ENCODE measurements at regions not wholly inside any gene's neighbourhood (a gene's known extent, or its start where the extent isn't known, plus 50 kb on each side); places are given as distances from the start of the nearest gene placed in this dataset.

- DNase-seq = no peak
Observed at GRCh38 chr6:91486200-91486599, 899.3 kb upstream of the MAP3K7 start.

- no peak for DNase-seq
Observed at GRCh38 chr6:91485047-91485446, 898.2 kb upstream of the MAP3K7 start.

- DNase-seq = no peak
Observed at GRCh38 chr6:91483415-91484105, 896.7 kb upstream of the MAP3K7 start.

DNA sequence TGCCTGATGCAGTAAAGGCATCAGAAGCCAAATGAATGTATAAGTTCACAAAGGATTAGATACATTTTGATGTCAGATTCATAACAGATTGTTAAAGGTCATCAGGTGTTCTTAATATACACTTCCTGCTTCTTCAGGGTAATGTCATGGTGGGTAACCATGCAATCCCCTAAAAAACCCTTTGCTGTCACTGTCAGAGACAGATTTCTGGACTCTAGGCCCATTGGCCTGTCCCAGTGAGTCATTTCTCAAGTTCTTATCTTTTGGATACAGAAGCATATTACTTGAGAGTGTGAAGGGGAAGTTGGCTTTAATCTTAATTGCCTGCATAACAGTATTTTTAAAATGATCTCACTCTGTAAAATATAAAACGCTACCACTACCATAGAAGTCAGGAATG lies 895.6 kb upstream of the MAP3K7 start:
- DNase-seq = no peak

DNA sequence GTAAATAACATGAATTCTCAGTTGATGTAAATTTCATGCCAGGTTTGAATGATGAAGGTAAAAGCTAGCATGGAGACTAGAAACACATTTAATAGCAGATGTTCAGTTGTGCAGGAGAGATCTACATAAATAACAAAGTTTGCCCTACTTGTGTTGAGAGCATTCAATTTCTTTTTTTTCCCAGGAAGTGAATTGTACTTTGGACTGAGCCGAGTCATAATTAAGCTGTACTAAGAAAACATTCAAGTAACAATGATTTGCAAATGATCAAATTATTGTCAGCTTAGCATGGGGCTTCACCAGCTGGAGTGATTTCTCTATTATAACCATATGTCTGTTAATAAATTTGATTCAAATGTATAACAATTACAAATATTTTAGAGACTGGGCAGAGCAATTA lies 893.5 kb upstream of the MAP3K7 start:
- no peak for DNase-seq

GRCh38 chr6:91477688-91478087 lies 890.8 kb upstream of the MAP3K7 start:
- no peak for DNase-seq

GRCh38 chr6:91476000-91476399 lies 889.1 kb upstream of the MAP3K7 start:
- peak; percentile 31 for DNase-seq

DNA sequence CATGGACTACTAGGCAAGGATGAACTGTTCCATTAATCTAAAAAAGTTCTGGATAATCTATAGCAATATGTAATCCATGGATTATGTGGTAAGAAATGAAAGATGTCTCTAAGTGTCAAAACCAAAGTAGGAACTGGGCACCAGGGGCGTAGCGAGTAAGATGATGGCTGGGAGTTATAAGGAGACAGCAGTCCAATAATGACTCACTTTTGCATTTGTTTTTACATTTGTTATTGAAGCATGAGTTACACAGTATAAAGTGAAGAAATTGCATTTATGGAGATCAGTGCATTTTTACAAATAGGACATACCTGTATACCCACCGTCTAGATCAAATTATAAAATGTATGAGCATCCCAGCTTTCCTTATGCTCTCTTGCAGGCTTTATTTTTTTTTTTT lies 878.5 kb upstream of the MAP3K7 start:
- no peak for DNase-seq

GRCh38 chr6:91464718-91465117 lies 877.8 kb upstream of the MAP3K7 start:
- no peak for DNase-seq

DNA sequence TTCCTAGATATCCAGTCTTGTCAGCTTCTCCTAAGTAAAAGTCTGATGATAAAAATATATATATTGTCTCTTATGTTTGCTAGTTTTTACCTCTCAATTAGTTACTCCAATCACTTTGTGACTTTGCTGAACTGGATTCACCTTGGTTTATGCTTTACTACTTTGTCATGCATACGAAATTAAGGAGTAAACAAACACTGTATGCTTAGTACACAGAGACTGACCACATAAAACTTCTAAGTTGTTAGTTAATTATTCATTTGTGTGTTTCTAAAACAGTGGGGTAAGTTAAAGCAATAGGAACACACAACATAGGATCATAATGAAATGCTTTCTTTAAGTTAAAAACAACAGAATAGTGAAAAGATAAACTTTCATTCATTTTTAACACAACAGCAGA lies 877.3 kb upstream of the MAP3K7 start:
- no peak for DNase-seq

DNA sequence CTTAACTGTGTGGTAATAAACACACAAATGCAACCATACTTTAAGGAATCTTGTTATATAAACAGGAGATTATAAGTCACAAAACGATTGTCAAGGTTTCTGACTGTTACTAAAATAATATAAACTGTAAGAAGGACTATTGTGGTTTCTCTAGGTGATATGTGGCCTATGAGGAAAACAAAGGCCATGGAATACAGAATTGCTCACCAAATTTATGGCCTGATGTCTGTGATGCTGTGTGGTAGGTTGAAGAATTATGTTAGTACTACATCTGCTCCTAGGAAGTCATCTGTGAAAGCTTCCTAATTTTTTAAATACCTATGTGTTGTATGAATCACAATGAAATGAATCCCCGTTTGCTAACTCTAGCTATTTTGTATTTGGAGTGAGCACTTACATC lies 875.4 kb upstream of the MAP3K7 start:
- DNase-seq = no peak

DNA sequence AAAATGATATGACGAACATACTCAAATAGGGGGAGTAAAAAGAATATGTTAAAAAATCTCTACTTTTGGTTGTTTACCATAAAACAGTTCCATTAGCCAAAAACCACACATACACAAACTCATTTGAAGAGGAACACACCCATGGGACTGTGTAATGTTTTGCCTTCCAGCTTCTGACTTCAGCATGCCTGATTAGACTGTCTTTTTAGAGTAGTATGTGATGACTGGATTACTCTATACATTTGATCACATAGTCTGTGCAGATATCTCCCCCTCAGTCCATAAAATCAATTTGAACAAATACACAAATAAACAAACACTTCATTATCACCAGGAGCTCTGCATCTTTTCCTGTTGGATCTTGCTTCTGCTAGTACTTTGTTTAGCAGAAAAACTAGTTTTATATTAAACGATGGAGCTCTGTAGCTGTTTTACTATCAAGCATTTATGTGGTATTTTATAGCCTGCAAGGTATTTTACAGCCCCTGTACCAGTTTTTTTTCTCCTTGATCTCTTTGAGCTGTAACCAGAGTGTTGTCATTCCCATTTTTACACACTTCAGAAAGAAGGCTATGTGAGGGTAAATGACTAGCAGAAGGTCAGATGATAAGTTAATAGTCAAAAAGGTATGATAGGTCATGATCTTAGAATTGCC lies 866.5 kb upstream of the MAP3K7 start:
- no peak for DNase-seq

DNA sequence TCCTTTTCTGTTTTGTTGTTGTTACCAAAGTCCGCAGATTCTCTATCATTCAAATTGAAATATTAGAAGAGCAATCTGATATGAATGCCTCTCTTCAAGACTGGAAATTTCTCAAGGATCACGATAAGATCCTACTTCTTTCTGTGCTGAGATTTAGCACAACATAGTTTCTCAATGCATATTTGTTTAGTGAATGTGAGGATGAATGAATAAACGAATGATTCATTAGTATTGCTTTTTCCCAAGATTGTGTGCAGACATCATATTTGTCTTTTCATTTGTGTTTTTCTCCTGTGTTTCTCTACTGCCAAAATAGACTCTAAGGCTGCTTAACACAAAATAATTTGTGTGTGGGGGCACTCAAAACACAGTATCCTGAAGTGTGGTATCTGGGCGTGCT lies 862.7 kb upstream of the MAP3K7 start:
- no peak for DNase-seq

DNA sequence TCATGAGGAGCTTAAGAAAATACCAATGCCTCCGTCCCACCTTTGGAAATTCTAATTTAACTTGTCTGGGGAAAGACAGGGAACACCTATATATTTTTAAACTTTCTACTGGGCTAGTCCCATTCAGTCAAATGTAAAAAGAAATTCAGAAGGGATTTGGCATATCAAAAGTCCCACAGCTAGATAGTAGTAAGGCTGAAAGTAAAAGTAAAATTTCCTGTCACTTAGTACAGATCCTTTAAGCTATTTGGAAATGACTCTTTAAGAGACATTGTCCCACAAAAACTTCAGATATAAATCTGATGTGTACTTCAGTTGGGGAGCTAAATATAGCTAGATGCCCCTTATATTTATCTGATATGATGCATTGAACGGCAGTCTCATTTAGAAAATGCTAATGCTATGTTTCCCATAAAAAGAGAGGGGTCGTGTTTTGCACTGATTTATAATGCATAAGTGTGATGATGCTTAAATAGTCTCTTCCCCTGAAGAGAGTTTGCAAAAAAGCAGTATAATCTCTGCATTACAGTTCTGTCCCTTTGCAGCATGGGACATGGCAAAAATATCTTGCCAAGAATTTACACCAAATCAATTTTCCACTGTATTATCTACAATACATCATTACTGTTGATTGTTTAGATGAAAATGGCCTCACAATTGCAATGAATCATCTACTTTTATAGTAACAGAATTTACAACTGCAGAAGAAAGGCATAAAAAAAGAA lies 860.8 kb upstream of the MAP3K7 start:
- DNase-seq = no peak

- DNase-seq = no peak
Observed at GRCh38 chr6:91447081-91447480, 860.2 kb upstream of the MAP3K7 start.

GRCh38 chr6:91443405-91443804 lies 856.5 kb upstream of the MAP3K7 start:
- DNase-seq = no peak

GRCh38 chr6:91442342-91442741 lies 855.5 kb upstream of the MAP3K7 start:
- no peak for DNase-seq

GRCh38 chr6:91438570-91438969 lies 851.7 kb upstream of the MAP3K7 start:
- DNase-seq = no peak

- no peak for DNase-seq
Observed at GRCh38 chr6:91437315-91437729, 850.5 kb upstream of the MAP3K7 start.

DNA sequence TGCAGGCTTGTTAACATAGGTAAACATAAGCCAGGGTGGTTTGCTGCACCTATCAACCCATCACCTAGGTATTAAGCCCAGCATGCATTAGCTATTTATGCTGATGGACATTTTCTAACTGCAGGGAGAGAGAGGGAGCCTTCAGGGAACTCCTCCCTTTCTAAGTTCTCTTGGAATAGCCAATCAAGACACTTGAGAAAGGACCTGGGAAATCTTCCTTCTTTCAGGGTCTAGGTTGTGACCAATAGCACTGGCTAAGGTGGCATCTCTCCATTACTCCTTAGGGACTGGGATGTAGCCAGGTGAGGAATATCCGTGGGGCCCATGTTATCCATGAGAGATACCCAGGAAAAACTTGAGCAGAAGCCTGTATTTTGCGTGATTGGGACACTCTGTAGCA lies 849.6 kb upstream of the MAP3K7 start:
- DNase-seq = no peak

DNA sequence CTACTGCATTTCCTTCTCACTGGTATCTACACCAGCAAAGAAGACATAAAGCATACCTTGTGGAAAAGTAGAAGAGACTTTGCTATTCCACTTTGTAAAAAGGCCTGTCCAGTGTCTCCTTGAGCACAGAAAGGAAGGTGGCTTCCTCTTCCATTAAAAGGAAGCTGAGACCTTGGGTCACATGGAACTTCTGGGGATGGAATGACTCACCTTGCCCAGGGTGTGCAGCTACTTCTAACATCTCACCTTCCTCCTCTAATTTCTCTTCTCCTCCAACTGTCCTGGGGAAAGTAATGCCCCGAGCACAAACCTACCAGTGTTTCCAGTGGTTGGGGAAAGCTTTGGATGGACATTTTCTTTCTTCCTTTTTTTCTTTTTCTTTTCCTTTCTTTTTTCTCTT lies 848.8 kb upstream of the MAP3K7 start:
- no peak for DNase-seq

DNA sequence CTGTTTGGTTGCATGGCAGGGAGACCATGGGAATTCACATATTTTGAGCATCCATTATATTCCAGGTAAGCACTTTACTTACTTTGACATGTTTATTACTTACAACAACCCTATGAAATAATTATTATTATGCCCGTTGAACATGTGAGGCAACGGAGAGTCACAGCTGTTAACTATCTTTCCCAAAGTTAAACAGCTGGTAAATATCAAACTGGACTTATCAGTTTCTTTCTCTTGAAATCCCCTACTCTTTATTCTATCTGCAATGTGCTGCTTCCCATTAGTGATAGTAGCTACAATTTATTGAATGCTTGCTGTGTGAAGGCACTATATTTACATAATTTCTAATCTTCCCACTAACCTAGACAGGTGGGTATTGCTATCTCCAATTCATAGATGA lies 847.7 kb upstream of the MAP3K7 start:
- no peak for DNase-seq

- DNase-seq = no peak
Observed at GRCh38 chr6:91433660-91434534, 847.0 kb upstream of the MAP3K7 start.

Data from left hindlimb (tissue), 1 donor.